SU-DHL-6 (cell line): ENCODE measurements at regions not wholly inside any gene's neighbourhood (a gene's known extent, or its start where the extent isn't known, plus 50 kb on each side); places are given as distances from the start of the nearest gene placed in this dataset.

Experiments
- CTCF ChIP-seq: fragments of 200-600 bp; sonication (generic); IDR thresholded peaks from one replicate; pipeline ENCODE4 v1.5.1; 2017; ENCODE audit warnings: antibody characterized with exemption, mild to moderate bottlenecking, low read length, moderate library complexity; ENCODE audit not compliant: insufficient read depth, poor library complexity, severe bottlenecking
- EZH2phosphoT487 ChIP-seq: fragments of 200-600 bp; sonication (generic), shearing (Covaris generic); conservative IDR thresholded peaks from 2 replicates; pipeline ENCODE4 v1.6.1; 2018; ENCODE audit warnings: mild to moderate bottlenecking, antibody characterized with exemption, low read length, moderate library complexity, mixed read lengths

- TF ChIP-seq CTCF: no peak
- TF ChIP-seq EZH2phosphoT487: no peak
These were observed 438.0 kb downstream of the DTHD1 start for GRCh38 chr4:36719425-36719824.
